H1 (cell line): ENCODE measurements at regions not wholly inside any gene's neighbourhood (a gene's known extent, or its start where the extent isn't known, plus 50 kb on each side); places are given as distances from the start of the nearest gene placed in this dataset.

Experiments used
- CTCF ChIA-PET: fragments of 300-600 bp; sonication (Branson Sonifier 250); formaldehyde crosslinking; loops from one replicate; lab custom pipeline; 2021; ENCODE audit not compliant: partially characterized antibody; lab: Charles Lee
- POLR2A ChIA-PET: fragments of 300-600 bp; sonication (Branson Sonifier 250); formaldehyde crosslinking; loops from one replicate; lab custom pipeline; 2021; ENCODE audit warnings: inconsistent platforms; ENCODE audit not compliant: partially characterized antibody; lab: Charles Lee
- DNase-seq, 2 experiments: peaks; one replicate each; pipeline versions ENCODE4 v3.0.0 to v3.0.0-alpha.2; 2010 to 2022; ENCODE audit warnings: low spot score in 2 of 2, low read depth in 1 of 2, mixed read lengths in 1 of 2
- FAIRE-seq: peaks from 2 replicates; lab custom pipeline; 2011; peaks lifted over from hg19 to GRCh38; lab: Jason Lieb, UNC
- H2AFZ ChIP-seq: 2 replicates; pipeline ENCODE4 v1.8.1; 2012; ENCODE audit warnings: low read length, inconsistent platforms
- H2AK5ac ChIP-seq: 2 replicates; pipeline ENCODE4 v1.6.1; 2013; ENCODE audit warnings: low read depth, low read length
- H2BK120ac ChIP-seq: replicated peaks from 2 replicates; pipeline ENCODE3; 2013; ENCODE audit warnings: low read depth, low read length, inconsistent platforms
- H2BK12ac ChIP-seq: 2 replicates; pipeline ENCODE4 v1.6.1; 2013; ENCODE audit warnings: low read depth, low read length
- H2BK15ac ChIP-seq: 2 replicates; pipeline ENCODE4 v1.6.1; 2013; ENCODE audit warnings: low read length
- H2BK20ac ChIP-seq: 2 replicates; pipeline ENCODE4 v1.6.1; 2013; ENCODE audit warnings: low read length
- H2BK5ac ChIP-seq: 2 replicates; pipeline ENCODE4 v1.6.1; 2013; ENCODE audit warnings: low read depth, low read length
- H3K14ac ChIP-seq: 2 replicates; pipeline ENCODE4 v1.6.1; 2013; ENCODE audit warnings: inconsistent platforms; ENCODE audit not compliant: insufficient read length
- H3K18ac ChIP-seq: 2 replicates; pipeline ENCODE4 v1.6.1; 2013; ENCODE audit warnings: low read length; ENCODE audit errors: extremely low read depth
- H3K23ac ChIP-seq: 2 replicates; pipeline ENCODE4 v1.6.1; 2013; ENCODE audit warnings: inconsistent platforms; ENCODE audit not compliant: insufficient read length
- H3K23me2 ChIP-seq: 2 replicates; pipeline ENCODE4 v1.6.1; 2013; ENCODE audit warnings: low read depth, low read length
- H3K27ac ChIP-seq: 2 replicates; pipeline ENCODE4 v1.6.1; 2011; ENCODE audit warnings: low read depth, low read length, inconsistent platforms
- H3K27me3 ChIP-seq, 4 experiments: replicated peaks in 1 of 4; 1 replicate in 1 of 4; 2 replicates in 3 of 4; pipeline versions ENCODE4 v1.6.1 to v1.8.1; 2011 to 2013; ENCODE audit warnings: low read length in 3 of 4, mild to moderate bottlenecking in 3 of 4, inconsistent platforms in 2 of 4, mixed read lengths in 2 of 4, moderate library complexity in 1 of 4; ENCODE audit not compliant: control insufficient read depth in 3 of 4, insufficient read depth in 3 of 4; ENCODE audit errors: extremely low read depth in 1 of 4
- H3K36me3 ChIP-seq, 4 experiments: 2 replicates each; pipeline versions ENCODE4 v1.6.1 to v1.8.1; 2011 to 2013; ENCODE audit warnings: mild to moderate bottlenecking in 4 of 4, low read length in 3 of 4, moderate library complexity in 2 of 4, control low read depth in 1 of 4, inconsistent platforms in 1 of 4; ENCODE audit not compliant: insufficient read depth in 4 of 4, control insufficient read depth in 2 of 4
- H3K4ac ChIP-seq: replicated peaks from 2 replicates; pipeline ENCODE3; 2013; ENCODE audit warnings: low read length, low read depth, mixed read lengths, inconsistent platforms; ENCODE audit not compliant: insufficient read length
- H3K4me1 ChIP-seq, 4 experiments: replicated peaks in 1 of 4; 1 replicate in 1 of 4; 2 replicates in 3 of 4; pipeline versions ENCODE4 v1.6.1 to v1.8.1; 2011 to 2013; ENCODE audit warnings: low read length in 3 of 4, inconsistent platforms in 2 of 4, mixed read lengths in 1 of 4; ENCODE audit not compliant: insufficient read depth in 4 of 4, control insufficient read depth in 3 of 4
- H3K4me2 ChIP-seq, 2 experiments: 2 replicates each; pipeline versions ENCODE4 v1.6.1 to v1.8.1; 2011 to 2013; ENCODE audit warnings: low read depth in 2 of 2, low read length in 2 of 2, control low read depth in 1 of 2, inconsistent platforms in 1 of 2, mild to moderate bottlenecking in 1 of 2; ENCODE audit not compliant: insufficient read depth in 1 of 2
- H3K4me3 ChIP-seq, 4 experiments: fragments of 200-600, 300-600 bp in 1 of 4; sonication (generic), shearing (Covaris generic), sonication (Bioruptor Twin) in 1 of 4; 2 replicates each; pipeline versions ENCODE4 v1.5.1 to v1.8.1; 2011 to 2016; ENCODE audit warnings: low read length in 4 of 4, low read depth in 3 of 4, control low read depth in 2 of 4, inconsistent platforms in 2 of 4, mild to moderate bottlenecking in 2 of 4, mixed read lengths in 1 of 4, moderate library complexity in 1 of 4; ENCODE audit not compliant: insufficient read depth in 2 of 4; ENCODE audit errors: extremely low read depth in 1 of 4
- H3K56ac ChIP-seq: replicated peaks from 2 replicates; pipeline ENCODE3; 2013; ENCODE audit warnings: low read depth, mild to moderate bottlenecking, mixed read lengths, low read length, inconsistent platforms; ENCODE audit not compliant: insufficient read length
- H3K79me1 ChIP-seq: 2 replicates; pipeline ENCODE4 v1.6.1; 2013; ENCODE audit warnings: low read depth, low read length, control low read depth
- H3K79me2 ChIP-seq, 2 experiments: 2 replicates each; pipeline versions ENCODE4 v1.6.1 to v1.8.1; 2012 to 2013; ENCODE audit warnings: low read length in 2 of 2, mild to moderate bottlenecking in 2 of 2, inconsistent platforms in 1 of 2; ENCODE audit not compliant: insufficient read depth in 2 of 2, control insufficient read depth in 1 of 2
- H3K9ac ChIP-seq, 4 experiments: replicated peaks in 1 of 4; 1 replicate in 1 of 4; 2 replicates in 3 of 4; pipeline versions ENCODE4 v1.6.1 to v1.8.1; 2011 to 2013; ENCODE audit warnings: low read depth in 3 of 4, low read length in 3 of 4, control low read depth in 2 of 4, mild to moderate bottlenecking in 2 of 4, moderate library complexity in 2 of 4, inconsistent platforms in 1 of 4; ENCODE audit errors: extremely low read depth in 1 of 4
- H3K9me3 ChIP-seq, 2 experiments: 2 replicates each; pipeline versions ENCODE4 v1.6.1 to v1.8.1; 2012 to 2013; ENCODE audit warnings: mild to moderate bottlenecking in 2 of 2, moderate library complexity in 2 of 2, control low read depth in 1 of 2, inconsistent platforms in 1 of 2, low read depth in 1 of 2, low read length in 1 of 2, mixed read lengths in 1 of 2; ENCODE audit not compliant: insufficient read depth in 2 of 2
- H4K20me1 ChIP-seq, 2 experiments: replicated peaks in 1 of 2; 2 replicates each; pipeline versions ENCODE3 to v1.8.1; 2011 to 2013; ENCODE audit warnings: inconsistent platforms in 2 of 2, low read length in 2 of 2, mild to moderate bottlenecking in 1 of 2; ENCODE audit not compliant: insufficient read depth in 2 of 2, control insufficient read depth in 1 of 2
- H4K5ac ChIP-seq: 2 replicates; pipeline ENCODE4 v1.6.1; 2013; ENCODE audit warnings: low read length, low read depth, mixed read lengths, inconsistent platforms; ENCODE audit not compliant: insufficient read length
- H4K8ac ChIP-seq: 2 replicates; pipeline ENCODE4 v1.8.0; 2013; ENCODE audit warnings: mild to moderate bottlenecking, moderate library complexity, low read length, inconsistent platforms; ENCODE audit not compliant: insufficient read depth; ENCODE audit errors: extremely low read depth
- H4K91ac ChIP-seq: replicated peaks from 2 replicates; pipeline ENCODE3; 2013; ENCODE audit warnings: low read length, mixed read lengths, inconsistent platforms; ENCODE audit not compliant: insufficient read length
- CHD1 ChIP-seq: IDR thresholded peaks from 2 replicates; pipeline ENCODE4 v1.6.1; 2012; ENCODE audit warnings: low read depth, low read length, improper control_type of control experiment
- CHD2 ChIP-seq: IDR thresholded peaks from 2 replicates; pipeline ENCODE4 v1.6.1; 2012; ENCODE audit warnings: low read length, improper control_type of control experiment
- GABPA ChIP-seq: IDR thresholded peaks from 2 replicates; pipeline ENCODE4 v1.6.1; 2011; ENCODE audit warnings: mild to moderate bottlenecking, low read length, moderate library complexity, borderline replicate concordance; ENCODE audit not compliant: insufficient read depth
- GTF2F1 ChIP-seq: IDR thresholded peaks from 2 replicates; pipeline ENCODE4 v1.6.1; 2012; ENCODE audit warnings: low read depth, low read length, improper control_type of control experiment, borderline replicate concordance
- HDAC6 ChIP-seq: IDR thresholded peaks from one replicate; pipeline ENCODE4 v1.7.1; 2012; ENCODE audit warnings: low read depth, mild to moderate bottlenecking, inconsistent platforms, low read length, moderate library complexity
- KDM5A ChIP-seq: fragments of 200-600 bp; IDR thresholded peaks from 2 replicates; pipeline ENCODE4 v1.7.1; 2012; ENCODE audit warnings: mild to moderate bottlenecking, low read length, inconsistent platforms, mixed read lengths
- NRF1 ChIP-seq: IDR thresholded peaks from 2 replicates; pipeline ENCODE4 v1.6.1; 2011; ENCODE audit warnings: mild to moderate bottlenecking, low read depth, low read length, improper control_type of control experiment
- RBBP5 ChIP-seq: IDR thresholded peaks from 2 replicates; pipeline ENCODE4 v1.7.1; 2012; ENCODE audit warnings: low read depth, mild to moderate bottlenecking, inconsistent platforms, low read length, moderate library complexity, borderline replicate concordance
- RFX5 ChIP-seq: IDR thresholded peaks from 2 replicates; pipeline ENCODE4 v1.6.1; 2011; ENCODE audit warnings: low read depth, low read length, improper control_type of control experiment, borderline replicate concordance
- SAP30 ChIP-seq: fragments of 300-600 bp; sonication (generic); IDR thresholded peaks from 2 replicates; pipeline ENCODE4 v1.7.1; 2012; ENCODE audit warnings: low read length, moderate library complexity, mild to moderate bottlenecking, inconsistent platforms; ENCODE audit not compliant: insufficient read depth, insufficient replicate concordance
- SIX5 ChIP-seq: IDR thresholded peaks from 2 replicates; pipeline ENCODE4 v1.6.1; 2011; ENCODE audit warnings: mild to moderate bottlenecking, low read depth, low read length
- SRF ChIP-seq: IDR thresholded peaks from 2 replicates; pipeline ENCODE4 v1.6.1; 2011; ENCODE audit warnings: mild to moderate bottlenecking, low read depth, low read length, moderate library complexity
- SUZ12 ChIP-seq: fragments of 200-600 bp; sonication (generic); IDR thresholded peaks from 2 replicates; pipeline ENCODE4 v1.6.1; 2012; ENCODE audit warnings: mild to moderate bottlenecking, inconsistent platforms, low read length, moderate library complexity, mixed read lengths
- TBP ChIP-seq: IDR thresholded peaks from 2 replicates; pipeline ENCODE4 v1.6.1; 2011; ENCODE audit warnings: low read depth, low read length, improper control_type of control experiment
- TF ChIP-seq, protein P1 (sequence below): IDR thresholded peaks from 2 replicates; pipeline ENCODE4 v1.6.1; 2012; ENCODE audit warnings: inconsistent platforms

DNA sequence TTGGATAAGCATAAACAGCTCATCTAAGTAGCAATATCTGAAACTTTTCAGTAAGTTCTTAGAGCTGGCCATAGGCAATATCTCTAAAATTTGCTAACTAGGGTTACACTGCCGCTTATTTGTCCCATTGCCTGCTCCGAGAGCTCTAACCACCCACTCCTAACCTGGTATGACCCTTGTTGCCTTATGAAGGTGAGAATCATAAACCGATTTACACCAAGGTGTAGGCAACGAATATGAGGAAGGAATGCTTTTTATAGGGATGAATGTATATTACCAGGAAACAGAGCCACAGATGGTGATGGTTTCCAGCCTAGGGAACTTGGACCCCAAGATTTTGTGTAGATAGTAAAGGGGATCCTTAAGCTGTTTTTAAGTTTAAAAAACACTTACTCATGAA lies 440.9 kb downstream of the PDCD6IP start (continued):
- TF ChIP-seq GTF2F1: no peak
- TF ChIP-seq NRF1: no peak

GRCh38 chr3:34239875-34240274 lies 441.4 kb downstream of the PDCD6IP start:
- DNase-seq: no peak
- no peak overlapping the region for H3K4ac ChIP-seq
- no peak overlapping the region for H3K27ac ChIP-seq
- CTCF ChIA-PET: interaction anchor here (0.6 to 1.3 kb wide), 4 partner anchors 15 to 326 kb away, joined by 3 read pairs; no protein-coding TSS in a partner anchor
- no peak overlapping the region for H2AK5ac ChIP-seq
- no peaks in the 10 kb centered on the region for H3K79me1 ChIP-seq
- no peak overlapping the region for H2BK120ac ChIP-seq
- H3K9ac ChIP-seq: no peak overlapping the region
- no peak overlapping the region for H4K91ac ChIP-seq
- H4K8ac ChIP-seq: no peak overlapping the region
- H4K20me1 ChIP-seq: no peaks in the 10 kb centered on the region
- H4K5ac ChIP-seq: no peak overlapping the region
- H2BK15ac ChIP-seq: no peak overlapping the region
- no peak overlapping the region for H3K14ac ChIP-seq
- no peaks in the 10 kb centered on the region for H3K79me2 ChIP-seq
- no peaks in the 10 kb centered on the region for H3K9me3 ChIP-seq
- no peak overlapping the region for H3K4me2 ChIP-seq
- no peak overlapping the region for H2BK5ac ChIP-seq
- no peak overlapping the region for H2AFZ ChIP-seq
- H2BK20ac ChIP-seq: no peak overlapping the region
- no peak overlapping the region for H3K56ac ChIP-seq
- H3K4me3 ChIP-seq: no peak overlapping the region
- no peak for FAIRE-seq
- H3K36me3 ChIP-seq: no peaks in the 10 kb centered on the region
- no peak overlapping the region for H3K23ac ChIP-seq
- H2BK12ac ChIP-seq: no peak overlapping the region
- H3K27me3 ChIP-seq: no peaks in the 10 kb centered on the region
- H3K23me2 ChIP-seq: no peaks in the 10 kb centered on the region
- POLR2A ChIA-PET: interaction anchor here (0.6 kb wide), 1 partner anchor 633 kb away, joined by 3 read pairs; no protein-coding TSS in a partner anchor
- no peak overlapping the region for H3K18ac ChIP-seq
- no peaks in the 10 kb centered on the region for H3K4me1 ChIP-seq
- TF ChIP-seq CHD2 (no peak), SRF (no peak), RFX5 (no peak), SIX5 (no peak), KDM5A (no peak), SAP30 (no peak), CHD1 (no peak), TBP (no peak), GABPA (no peak), RBBP5 (no peak), SUZ12 (no peak), HDAC6 (no peak)
- TF ChIP-seq, protein P1, sequence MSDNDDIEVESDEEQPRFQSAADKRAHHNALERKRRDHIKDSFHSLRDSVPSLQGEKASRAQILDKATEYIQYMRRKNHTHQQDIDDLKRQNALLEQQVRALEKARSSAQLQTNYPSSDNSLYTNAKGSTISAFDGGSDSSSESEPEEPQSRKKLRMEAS: no peak
